HG03432 (cell line): ENCODE measurements at regions not wholly inside any gene's neighbourhood (a gene's known extent, or its start where the extent isn't known, plus 50 kb on each side); places are given as distances from the start of the nearest gene placed in this dataset.
"Not testable (repeated sequence)": the region's sequence is repeated elsewhere in the genome, so short reads cannot be mapped to it uniquely, and the experiment has no call there.

Experiments used
- ATAC-seq: cut with Tn5 transposase; IDR thresholded peaks from one replicate; pipeline ENCODE4 v1.9.1; 2021; ENCODE audit warnings: mild to moderate bottlenecking, moderate library complexity; ENCODE audit not compliant: unreplicated experiment

GRCh38 chr16:29139261-29139802 lies 154.5 kb downstream of the LAT start:
- ATAC-seq, result no peak

- not testable (repeated sequence) for ATAC-seq
These were observed 153.8 kb downstream of the LAT start for GRCh38 chr16:29138698-29139097.

GRCh38 chr16:29137894-29138662 lies 153.2 kb downstream of the LAT start:
- ATAC-seq, result not testable (repeated sequence)

- ATAC-seq, result not testable (repeated sequence)
These were observed 152.6 kb downstream of the LAT start for GRCh38 chr16:29137461-29137860.

- ATAC-seq, result not testable (repeated sequence)
These were observed 152.1 kb downstream of the LAT start for GRCh38 chr16:29136916-29137315.

GRCh38 chr16:29136046-29136696 lies 151.3 kb downstream of the LAT start:
- ATAC-seq, result not testable (repeated sequence)

GRCh38 chr16:29135098-29135497 lies 150.2 kb downstream of the LAT start:
- ATAC-seq, result not testable (repeated sequence)

GRCh38 chr16:29133681-29134430 lies 149.0 kb downstream of the LAT start:
- not testable (repeated sequence) for ATAC-seq

GRCh38 chr16:29132869-29133268 lies 148.0 kb downstream of the LAT start:
- not testable (repeated sequence) for ATAC-seq

GRCh38 chr16:29132444-29132843 lies 147.6 kb downstream of the LAT start:
- ATAC-seq, result not testable (repeated sequence)

- not testable (repeated sequence) for ATAC-seq
These were observed 146.3 kb downstream of the LAT start for GRCh38 chr16:29130901-29131851.

- ATAC-seq, result not testable (repeated sequence)
These were observed 145.4 kb downstream of the LAT start for GRCh38 chr16:29130131-29130711.

GRCh38 chr16:29129458-29130038 lies 144.7 kb downstream of the LAT start:
- ATAC-seq, result not testable (repeated sequence)

- not testable (repeated sequence) for ATAC-seq
These were observed 144.0 kb downstream of the LAT start for GRCh38 chr16:29128732-29129457.

GRCh38 chr16:29127806-29128420 lies 143.1 kb downstream of the LAT start:
- not testable (repeated sequence) for ATAC-seq

GRCh38 chr16:29126616-29127015 lies 141.8 kb downstream of the LAT start:
- no peak for ATAC-seq

- no peak for ATAC-seq
These were observed 141.2 kb downstream of the LAT start for GRCh38 chr16:29126057-29126494.

GRCh38 chr16:29124828-29125227 lies 140.0 kb downstream of the LAT start:
- ATAC-seq, result no peak
